B cell (primary cell): ENCODE measurements at regions not wholly inside any gene's neighbourhood (a gene's known extent, or its start where the extent isn't known, plus 50 kb on each side); places are given as distances from the start of the nearest gene placed in this dataset.

Experiments
- ATAC-seq: fragments of 200-7000 bp; cut with Tn5 transposase; one replicate; pipeline ENCODE4 v1.10.0; 2021; ENCODE audit warnings: low read depth, mild to moderate bottlenecking, moderate number of reproducible peaks, moderate library complexity
- CTCF ChIA-PET: fragments of 350-600 bp; sonication (Branson Sonifier 250); formaldehyde crosslinking; loops from one replicate; lab custom pipeline; 2021; ENCODE audit warnings: antibody characterized with exemption, inconsistent platforms; lab: Charles Lee
- POLR2A ChIA-PET: fragments of 350-600 bp; sonication (Branson Sonifier 250); formaldehyde crosslinking; loops from one replicate; lab custom pipeline; 2021; ENCODE audit warnings: antibody characterized with exemption; lab: Charles Lee
- DNase-seq: peaks from one replicate; pipeline ENCODE4 v3.0.0; 2013
- H2AFZ ChIP-seq: 2 replicates; pipeline ENCODE4 v1.6.1; 2012; ENCODE audit warnings: mild to moderate bottlenecking, low read depth, low read length; ENCODE audit not compliant: insufficient read depth, poor library complexity, severe bottlenecking
- H3K27ac ChIP-seq, 2 donors: 1 replicate in 1 of 2; 2 replicates in 1 of 2; pipeline ENCODE4 v1.5.1; 2012 to 2013; ENCODE audit warnings: low read length in 2 of 2, mild to moderate bottlenecking in 2 of 2, moderate library complexity in 1 of 2
- H3K27me3 ChIP-seq, 4 experiments: fragments of 200-600 bp in 1 of 4; sonication (generic) in 1 of 4; replicated peaks in 1 of 4; 1 replicate in 2 of 4; 2 replicates in 2 of 4; pipeline versions ENCODE4 v1.6.1 to v1.7.0; 2013 to 2016; ENCODE audit warnings: low read length in 3 of 4, mild to moderate bottlenecking in 2 of 4, mixed read lengths in 1 of 4, moderate library complexity in 1 of 4; ENCODE audit not compliant: insufficient read depth in 4 of 4, control insufficient read depth in 3 of 4; ENCODE audit errors: control extremely low read depth in 1 of 4
- H3K36me3 ChIP-seq, 2 experiments: replicated peaks in 1 of 2; 1 replicate in 1 of 2; 2 replicates in 1 of 2; pipeline versions ENCODE4 v1.6.1 to v1.7.1; 2013; ENCODE audit warnings: low read length in 1 of 2; ENCODE audit not compliant: insufficient read depth in 2 of 2, control insufficient read depth in 1 of 2; ENCODE audit errors: control extremely low read depth in 1 of 2, extremely low read depth in 1 of 2
- H3K4me1 ChIP-seq, 2 donors: fragments of 200-600 bp in 1 of 2; sonication (generic) in 1 of 2; 1 replicate in 1 of 2; 2 replicates in 1 of 2; pipeline versions ENCODE4 v1.5.1 to v1.6.1; 2013 to 2017; ENCODE audit warnings: low read length in 2 of 2; ENCODE audit not compliant: control insufficient read depth in 2 of 2, insufficient read depth in 2 of 2
- H3K4me2 ChIP-seq: replicated peaks from 2 replicates; pipeline ENCODE3; 2012; ENCODE audit warnings: mild to moderate bottlenecking, low read depth, low read length; ENCODE audit not compliant: poor library complexity, severe bottlenecking
- H3K4me3 ChIP-seq, 5 experiments: fragments of 200-600 bp in 1 of 5; sonication (generic) in 1 of 5; 1 replicate in 3 of 5; 2 replicates in 2 of 5; pipeline versions ENCODE4 v1.5.1 to v1.7.0; 2011 to 2016; ENCODE audit warnings: low read length in 4 of 5, mild to moderate bottlenecking in 4 of 5, low read depth in 2 of 5, control low read depth in 1 of 5, moderate library complexity in 1 of 5; ENCODE audit not compliant: insufficient read depth in 1 of 5; ENCODE audit errors: control extremely low read depth in 1 of 5, extremely low read depth in 1 of 5
- H3K79me2 ChIP-seq: fragments of 200-600 bp; sonication (generic); one replicate; pipeline ENCODE4 v1.6.0; 2016; ENCODE audit warnings: low read length; ENCODE audit not compliant: control insufficient read depth, insufficient read depth
- H3K9ac ChIP-seq: fragments of 200-600 bp; sonication (generic); 2 replicates; pipeline ENCODE4 v1.6.1; 2017; ENCODE audit warnings: mild to moderate bottlenecking, low read length, moderate library complexity
- H3K9me3 ChIP-seq, 3 donors: one replicate each; pipeline versions ENCODE4 v1.6.1 to v1.7.1; 2013; ENCODE audit warnings: low read length in 2 of 3; ENCODE audit not compliant: control insufficient read depth in 2 of 3, insufficient read depth in 1 of 3; ENCODE audit errors: control extremely low read depth in 1 of 3
- H4K20me1 ChIP-seq: 2 replicates; pipeline ENCODE4 v1.6.0; 2012; ENCODE audit warnings: mild to moderate bottlenecking, low read length; ENCODE audit not compliant: insufficient read depth, control insufficient read depth, poor library complexity, severe bottlenecking
- H3K27ac Mint-ChIP-seq: one replicate; pipeline ENCODE4 v1.8.0; 2021; ENCODE audit warnings: mixed read lengths
- H3K27me3 Mint-ChIP-seq: one replicate; pipeline ENCODE4 v1.8.0; 2021; ENCODE audit warnings: mixed read lengths
- H3K4me1 Mint-ChIP-seq: one replicate; pipeline ENCODE4 v1.8.0; 2021; ENCODE audit warnings: mixed read lengths
- H3K4me3 Mint-ChIP-seq: one replicate; pipeline ENCODE4 v1.8.0; 2021; ENCODE audit warnings: mixed read lengths
- H3K9me3 Mint-ChIP-seq: one replicate; pipeline ENCODE4 v1.8.0; 2022; ENCODE audit warnings: mixed read lengths; ENCODE audit not compliant: insufficient read depth
- CTCF ChIP-seq: fragments of 200-600 bp; IDR thresholded peaks from one replicate; pipeline ENCODE4 v1.8.0; 2022; ENCODE audit warnings: antibody characterized with exemption, mild to moderate bottlenecking
- EZH2 ChIP-seq: IDR thresholded peaks from 2 replicates; pipeline ENCODE4 v1.6.1; 2012; ENCODE audit warnings: borderline replicate concordance, low read depth, mild to moderate bottlenecking, moderate library complexity, low read length; ENCODE audit not compliant: insufficient read depth, poor library complexity, severe bottlenecking
- WGBS: methylation state at CpG from one replicate; pipeline ENCODE4 v1.1.5; 2013; ENCODE audit warnings: missing lambda C conversion rate; ENCODE audit not compliant: insufficient coverage; 5-methylcytosine and 5-hydroxymethylcytosine counted together
- intact Hi-C: fragments of 100-400 bp; cut with micrococcal nuclease; formaldehyde crosslinking; loops from one replicate; pipeline ENCODE4 v1.10.0; 2022

GRCh38 chr13:109569958-109570711 lies 216.2 kb downstream of the IRS2 start:
- Histone ChIP-seq H3K9me3 (no peaks in the 10 kb centered on the region), H3K4me1 (peaks cover 0 to 3% of the 10 kb centered on the region in 2 donors), H3K79me2 (no peaks in the 10 kb centered on the region), H3K27ac (no peak overlapping the region), H3K4me3 (no peak overlapping the region), H3K4me2 (peak overlapping the region; percentile 36), H4K20me1 (no peaks in the 10 kb centered on the region), H3K9ac (no peak overlapping the region), H2AFZ (peak overlapping the region; percentile 63), H3K36me3 (no peaks in the 10 kb centered on the region), H3K27me3 (no peaks in the 10 kb centered on the region)
- 69% methylated on average over 10 of the region's 11 CpGs for WGBS
- Mint-ChIP-seq H3K27ac (no peak overlapping the region), H3K9me3 (no peaks in the 10 kb centered on the region), H3K27me3 (peaks cover 3% of the 10 kb centered on the region), H3K4me1 (peaks cover 7% of the 10 kb centered on the region), H3K4me3 (peak overlapping the region; percentile 40)
- intact Hi-C loops: no loop called here
- ChIA-PET CTCF (no interaction called here), POLR2A (no interaction called here)
- ATAC-seq (no peak), DNase-seq (no peak)
- TF ChIP-seq CTCF (no peak), EZH2 (no peak)

- H3K27ac Mint-ChIP-seq: no peak overlapping the region
Measured at GRCh38 chr13:109568339-109568818, 218.0 kb downstream of the IRS2 start.

More at GRCh38 chr13:109568339-109568818, 218.0 kb downstream of the IRS2 start:
- ATAC-seq (no peak), DNase-seq (no peak)
- TF ChIP-seq EZH2: no peak
- no peak for TF ChIP-seq CTCF
- Histone ChIP-seq H3K4me1 (peaks cover 0 to 3% of the 10 kb centered on the region in 2 donors), H3K36me3 (no peaks in the 10 kb centered on the region), H4K20me1 (no peaks in the 10 kb centered on the region), H3K4me3 (no peak overlapping the region), H3K9me3 (no peaks in the 10 kb centered on the region), H2AFZ (no peak overlapping the region), H3K9ac (no peak overlapping the region), H3K79me2 (no peaks in the 10 kb centered on the region), H3K27ac (no peak overlapping the region), H3K27me3 (no peaks in the 10 kb centered on the region), H3K4me2 (no peak overlapping the region)
- whole genome bisulfite sequencing: 95% methylated on average over 3 of the region's 4 CpGs
- Mint-ChIP-seq H3K4me3 (no peak overlapping the region), H3K4me1 (peaks cover 7% of the 10 kb centered on the region), H3K27me3 (peaks cover 3% of the 10 kb centered on the region), H3K9me3 (no peaks in the 10 kb centered on the region)
- ChIA-PET POLR2A (no interaction called here), CTCF (no interaction called here)
- intact Hi-C loops: no loop called here
